ENCODE measurements at regions not wholly inside any gene's neighbourhood (a gene's known extent, or its start where the extent isn't known, plus 50 kb on each side); places are given as distances from the start of the nearest gene placed in this dataset.

DNA sequence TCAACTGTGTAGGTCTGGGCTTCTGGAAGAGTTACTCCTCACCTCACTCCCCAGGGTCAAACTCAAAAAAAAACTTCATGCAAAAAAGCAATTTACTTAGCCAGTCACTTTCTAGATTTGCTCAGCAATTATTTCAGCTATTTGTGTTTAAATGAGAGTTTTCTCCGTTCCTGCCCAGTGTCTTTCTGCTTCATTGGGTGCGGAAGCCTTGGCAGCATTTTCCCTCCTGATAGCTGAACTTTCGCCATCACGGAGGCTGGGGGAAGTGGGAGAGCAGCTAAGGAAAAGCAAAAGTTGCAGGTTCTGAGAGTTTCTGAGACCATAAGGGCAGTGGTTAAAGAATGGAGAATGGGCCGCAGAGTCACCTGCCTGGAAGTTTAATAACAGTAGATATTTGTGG lies 287.1 kb upstream of the DYNLRB2 start:
- H3K9me3 ChIP-seq (ENCODE audit: control insufficient read depth, low read depth, low read length): no peaks in the 10 kb centered on the region
- no peaks in the 10 kb centered on the region for H4K20me1 ChIP-seq (ENCODE audit: control insufficient read depth, insufficient read depth, insufficient read length)
- no CpG with 5 or more reads among the region's 5 CpGs for WGBS (ENCODE audit: extremely low coverage, insufficient read length, low lambda C conversion rate)
- no peak overlapping the region for H3K56ac ChIP-seq (ENCODE audit: insufficient read length, low read depth, low read length)
- H3T11ph ChIP-seq (ENCODE audit: low read length): no peak overlapping the region
- H3K79me1 ChIP-seq (ENCODE audit: insufficient read depth, low read depth, low read length, poor library complexity, severe bottlenecking): no peaks in the 10 kb centered on the region
- no peak overlapping the region for H4K5ac ChIP-seq (ENCODE audit: insufficient read length, low read depth, low read length)
- H3K23ac ChIP-seq (ENCODE audit: insufficient read length, low read depth, low read length): no peak overlapping the region
- H3K27ac ChIP-seq (ENCODE audit: insufficient read length, low read depth, low read length): no peak overlapping the region
- H3K4me1 ChIP-seq (ENCODE audit: insufficient read depth, low read length): no peaks in the 10 kb centered on the region
- Mint-ChIP-seq H3K9me3 (no peaks in the 10 kb centered on the region), H3K4me1 (no peaks in the 10 kb centered on the region), H3K27me3 (ENCODE audit: low read depth) (no peaks in the 10 kb centered on the region), H3K27ac (no peak overlapping the region), H3K4me3 (no peak overlapping the region), H3K36me3 (ENCODE audit: insufficient read depth in 1 of 3, low read depth in 3 of 3) (no peaks in the 10 kb centered on the region)
- H3K4ac ChIP-seq (ENCODE audit: low read depth, low read length): no peak overlapping the region
- H3K79me2 ChIP-seq (ENCODE audit: insufficient read depth, low read length): no peaks in the 10 kb centered on the region
- no peak overlapping the region for H3K18ac ChIP-seq (ENCODE audit: insufficient read length, low read depth, low read length)
- H3K9ac ChIP-seq (ENCODE audit: extremely low read depth, insufficient read length, low read length): no peak overlapping the region
- no peak for DNase-seq
- H2AK5ac ChIP-seq (ENCODE audit: insufficient read length, low read length): no peak overlapping the region
- no peak overlapping the region for H2BK20ac ChIP-seq (ENCODE audit: low read depth, low read length, poor library complexity, severe bottlenecking)
- no peak overlapping the region for H2AFZ ChIP-seq (ENCODE audit: low read length)
- TF ChIP-seq, protein P1, sequence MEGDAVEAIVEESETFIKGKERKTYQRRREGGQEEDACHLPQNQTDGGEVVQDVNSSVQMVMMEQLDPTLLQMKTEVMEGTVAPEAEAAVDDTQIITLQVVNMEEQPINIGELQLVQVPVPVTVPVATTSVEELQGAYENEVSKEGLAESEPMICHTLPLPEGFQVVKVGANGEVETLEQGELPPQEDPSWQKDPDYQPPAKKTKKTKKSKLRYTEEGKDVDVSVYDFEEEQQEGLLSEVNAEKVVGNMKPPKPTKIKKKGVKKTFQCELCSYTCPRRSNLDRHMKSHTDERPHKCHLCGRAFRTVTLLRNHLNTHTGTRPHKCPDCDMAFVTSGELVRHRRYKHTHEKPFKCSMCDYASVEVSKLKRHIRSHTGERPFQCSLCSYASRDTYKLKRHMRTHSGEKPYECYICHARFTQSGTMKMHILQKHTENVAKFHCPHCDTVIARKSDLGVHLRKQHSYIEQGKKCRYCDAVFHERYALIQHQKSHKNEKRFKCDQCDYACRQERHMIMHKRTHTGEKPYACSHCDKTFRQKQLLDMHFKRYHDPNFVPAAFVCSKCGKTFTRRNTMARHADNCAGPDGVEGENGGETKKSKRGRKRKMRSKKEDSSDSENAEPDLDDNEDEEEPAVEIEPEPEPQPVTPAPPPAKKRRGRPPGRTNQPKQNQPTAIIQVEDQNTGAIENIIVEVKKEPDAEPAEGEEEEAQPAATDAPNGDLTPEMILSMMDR (conservative IDR thresholded peaks at IDR 0.05): no peak
- H3K4me2 ChIP-seq (ENCODE audit: insufficient read depth, insufficient read length, low read length): no peak overlapping the region
- no peak overlapping the region for H2BK120ac ChIP-seq (ENCODE audit: low read depth, low read length, poor library complexity, severe bottlenecking)
- H4K8ac ChIP-seq (replicated peaks; ENCODE audit: insufficient read length, low read depth, low read length): peak overlapping the region; percentile 50
- H3K23me2 ChIP-seq (ENCODE audit: insufficient read length, low read depth, low read length, poor library complexity, severe bottlenecking): no peaks in the 10 kb centered on the region
- H2BK5ac ChIP-seq (ENCODE audit: insufficient read length, low read length): no peak overlapping the region
- H3K27me3 ChIP-seq (ENCODE audit: insufficient read depth, low read length): no peaks in the 10 kb centered on the region
- no peak overlapping the region for H3K14ac ChIP-seq (ENCODE audit: insufficient read depth, low read length)
- no peak overlapping the region for H2BK15ac ChIP-seq (ENCODE audit: low read depth, low read length)
- no peak overlapping the region for H2BK12ac ChIP-seq (ENCODE audit: insufficient read length, low read depth, low read length)
- no peak overlapping the region for H4K91ac ChIP-seq (ENCODE audit: insufficient read length, low read depth, low read length)

Measured in H9 (cell line).